ENCODE measurements at regions not wholly inside any gene's neighbourhood (a gene's known extent, or its start where the extent isn't known, plus 50 kb on each side); places are given as distances from the start of the nearest gene placed in this dataset.

DNA sequence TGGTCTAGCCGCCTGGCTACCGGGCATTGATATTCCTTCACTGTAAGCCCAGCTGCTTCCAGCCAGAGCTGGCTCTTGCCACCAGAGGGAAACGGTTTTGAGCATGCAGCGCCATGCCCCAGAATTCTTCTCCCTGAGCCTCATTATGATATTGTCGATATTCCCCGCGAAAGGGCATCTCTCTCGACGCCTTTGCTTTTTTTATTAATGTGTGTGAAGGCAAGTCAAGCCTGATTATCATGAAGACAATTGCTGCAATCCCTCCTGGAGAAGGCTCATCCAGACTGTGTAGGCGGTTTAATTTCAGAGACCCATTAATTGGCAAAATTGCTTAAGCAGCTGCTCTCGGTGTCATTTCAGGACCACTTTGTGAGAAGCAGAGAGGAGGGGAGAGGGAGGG, 321.2 kb upstream of the TLE3 start:
- FAIRE-seq = no peak

DNA sequence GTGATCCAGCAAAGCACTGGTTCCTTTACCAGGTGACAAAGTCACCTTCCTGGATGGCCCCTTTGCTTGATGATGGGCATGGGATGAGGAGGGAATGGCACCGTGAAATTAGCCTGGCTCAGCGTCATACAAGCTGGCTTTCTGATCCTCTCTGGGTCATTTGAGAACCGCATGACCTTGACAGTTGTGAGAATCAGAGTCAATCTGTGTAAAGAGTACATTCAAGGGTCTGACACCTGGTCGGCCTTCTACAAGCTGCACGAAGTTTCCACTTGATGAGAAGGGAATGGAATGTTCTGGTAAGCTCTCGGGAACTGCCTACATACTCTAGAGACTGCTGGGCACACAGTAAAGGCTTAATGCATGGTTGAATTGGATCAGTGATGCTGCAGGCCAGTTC, 319.8 kb upstream of the TLE3 start:
- FAIRE-seq = no peak

- no peak for FAIRE-seq
Measured at GRCh38 chr15:70416829-70417228, 319.1 kb upstream of the TLE3 start.

DNA sequence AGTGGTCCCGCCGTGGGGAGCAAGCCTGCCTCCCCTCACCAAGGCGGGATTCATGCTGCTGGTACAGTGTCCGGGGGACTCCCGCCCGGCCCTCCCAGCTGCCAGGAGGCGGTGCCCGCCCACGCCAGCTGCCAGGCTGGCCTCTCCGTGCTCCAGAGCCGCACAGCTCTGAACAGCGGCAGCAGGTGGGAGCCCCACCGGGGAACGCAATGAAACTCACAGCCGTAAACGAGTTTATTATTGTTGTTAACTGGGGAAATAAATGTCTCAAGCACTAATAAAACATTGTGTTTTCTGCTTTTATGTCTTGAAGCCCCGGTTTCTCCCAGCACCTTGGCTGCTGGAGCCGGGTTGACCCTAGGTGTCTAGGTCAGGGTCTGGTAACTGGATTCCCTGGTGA, 317.7 kb upstream of the TLE3 start:
- FAIRE-seq = no peak

DNA sequence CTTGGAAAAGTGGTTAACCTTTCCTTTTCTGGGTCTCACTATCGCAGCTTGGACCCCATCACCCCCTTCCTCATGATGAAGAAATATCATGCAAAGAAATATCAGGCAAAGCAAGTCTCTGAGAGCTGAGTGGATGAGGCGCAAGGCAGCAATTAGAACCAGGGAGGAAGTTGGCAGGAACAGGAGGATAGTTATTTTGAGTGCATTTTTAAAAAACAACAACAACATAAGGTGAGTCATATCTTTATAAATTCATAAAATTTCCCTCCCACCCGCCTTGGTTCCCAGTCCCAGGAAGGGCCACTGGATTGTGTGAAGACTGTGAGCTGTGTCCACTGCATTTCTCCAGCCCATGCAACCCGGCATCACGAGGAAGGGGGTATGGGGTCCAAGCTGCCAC, 316.9 kb upstream of the TLE3 start:
- FAIRE-seq = no peak

DNA sequence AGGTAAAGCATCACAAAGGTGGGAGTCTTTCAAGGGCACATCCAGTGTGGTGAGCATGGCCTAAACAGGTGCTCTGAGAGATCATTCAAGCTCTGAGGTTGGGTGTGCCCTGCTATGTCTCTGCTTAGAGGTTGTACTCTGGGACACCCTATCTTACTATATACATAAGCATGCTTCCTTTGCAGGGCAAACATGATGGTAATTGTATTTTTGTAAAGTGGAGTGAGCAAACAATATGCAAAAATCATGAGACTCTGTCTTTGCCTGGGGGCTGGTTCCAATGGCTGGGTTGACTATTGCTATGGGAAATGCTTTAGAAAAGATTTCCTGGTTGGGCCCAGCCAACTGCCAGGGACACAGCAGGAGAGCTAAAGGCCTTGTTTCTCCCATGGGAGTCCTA, 315.1 kb upstream of the TLE3 start:
- FAIRE-seq = no peak

DNA sequence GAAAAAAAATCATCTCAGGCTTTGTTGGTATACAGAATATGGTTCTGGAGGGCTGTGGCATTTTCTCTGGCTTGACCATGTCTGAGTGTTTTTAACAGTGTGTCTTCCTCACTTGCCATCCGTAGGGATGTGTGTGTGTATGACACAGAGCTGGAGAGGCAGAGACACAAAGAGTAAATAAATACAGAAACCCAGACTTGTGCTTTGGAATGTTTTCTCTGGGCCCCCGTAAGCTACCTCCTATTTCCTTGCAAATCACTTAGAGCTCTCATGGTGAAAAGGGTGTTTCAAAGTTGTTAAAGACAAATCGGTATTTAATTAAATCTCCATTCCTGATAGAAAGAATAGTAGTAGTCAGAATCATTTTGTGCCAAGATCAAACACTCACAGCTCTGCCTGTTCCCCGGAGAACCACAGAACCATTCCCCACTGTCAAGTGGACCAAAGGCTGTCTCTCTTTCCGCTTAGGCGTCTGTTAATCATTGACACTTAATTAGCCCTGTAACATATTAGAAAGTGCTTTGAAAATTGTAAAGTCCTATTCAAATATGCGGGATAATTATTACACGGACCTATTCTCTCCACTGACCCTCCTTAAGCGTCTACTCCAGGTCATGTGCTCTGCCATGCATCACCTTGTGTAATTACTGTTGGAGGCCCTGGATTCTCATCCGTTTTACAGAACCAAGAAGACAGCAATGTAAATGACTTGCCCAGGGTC, 313.6 kb upstream of the TLE3 start:
- FAIRE-seq = no peak

GRCh38 chr15:70410371-70410985, 312.8 kb upstream of the TLE3 start:
- no peak for FAIRE-seq

DNA sequence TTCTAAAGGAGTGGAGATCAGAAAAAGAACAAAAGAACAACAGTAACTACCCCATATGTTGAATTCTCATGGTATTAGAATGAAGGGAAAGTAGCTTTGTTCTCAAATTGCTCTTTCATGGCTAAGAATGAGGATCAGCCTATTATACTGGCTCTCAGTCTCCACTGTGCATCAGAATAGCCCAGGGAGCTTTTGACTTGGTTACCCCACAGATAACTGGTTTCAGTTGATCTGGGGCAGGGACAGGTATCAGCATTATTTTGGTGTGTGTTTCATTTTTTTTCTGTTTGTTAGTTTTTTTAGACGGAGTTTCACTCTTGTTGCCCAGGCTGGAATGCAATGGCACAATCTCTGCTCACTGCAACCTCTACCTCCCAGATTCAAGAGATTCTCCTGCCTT, 311.7 kb upstream of the TLE3 start:
- no peak for FAIRE-seq

DNA sequence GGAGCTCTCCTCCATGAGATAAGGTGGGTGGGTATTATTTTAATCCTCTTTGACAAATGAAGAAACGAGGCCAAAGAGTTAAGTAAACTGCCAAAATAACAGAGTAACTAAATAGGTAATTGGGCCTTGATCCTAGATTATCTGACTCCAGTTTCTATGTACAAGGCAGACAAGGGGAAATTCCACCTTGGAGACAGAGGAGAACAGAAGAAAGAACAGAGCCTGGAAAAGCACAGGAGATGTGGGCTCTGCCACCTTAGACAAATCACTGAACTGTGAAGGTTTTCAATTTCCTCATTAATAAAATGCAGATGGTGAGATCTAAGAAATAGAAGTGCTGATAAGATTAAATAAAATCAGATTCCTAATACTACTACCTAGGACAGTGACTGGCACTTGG, 310.2 kb upstream of the TLE3 start:
- no peak for FAIRE-seq

DNA sequence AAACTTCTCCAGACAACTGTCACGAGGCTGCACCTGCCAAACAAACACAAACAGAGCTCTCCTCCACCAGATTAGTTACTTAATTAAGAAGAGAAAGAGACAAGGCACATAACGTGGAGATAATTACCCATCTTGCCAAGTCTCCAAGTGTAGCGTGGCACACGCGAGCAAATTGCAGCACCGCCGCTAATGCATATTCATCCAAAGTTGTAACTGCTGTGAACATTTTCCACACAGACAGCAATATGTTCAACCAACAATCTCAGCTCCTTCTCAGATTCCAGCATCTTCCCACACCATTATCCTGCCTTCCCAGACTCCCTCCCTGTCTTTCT, 309.6 kb upstream of the TLE3 start:
- no peak for FAIRE-seq

GRCh38 chr15:70406617-70407335, 309.1 kb upstream of the TLE3 start:
- FAIRE-seq = no peak

DNA sequence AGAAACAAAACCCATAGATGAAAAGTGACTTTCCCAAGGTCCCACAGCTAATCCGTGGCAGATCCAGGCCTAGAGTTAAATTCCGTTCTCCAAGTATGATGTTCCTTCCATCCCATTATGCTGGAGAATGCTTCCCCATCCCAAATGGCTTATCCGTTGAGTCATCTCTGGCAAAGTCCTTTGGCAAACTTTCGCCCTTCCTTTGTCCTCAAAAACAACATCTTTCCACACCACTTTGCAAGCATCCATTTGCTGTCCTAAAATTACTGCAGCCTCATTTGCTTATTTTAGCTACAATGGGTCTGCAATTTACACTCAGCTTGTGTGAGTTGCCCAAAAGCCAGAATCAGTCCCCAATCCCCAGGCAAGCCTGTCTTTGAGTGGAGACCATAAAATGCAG, 304.0 kb upstream of the TLE3 start:
- FAIRE-seq = no peak

GRCh38 chr15:70400766-70401541, 303.2 kb upstream of the TLE3 start:
- FAIRE-seq = no peak

DNA sequence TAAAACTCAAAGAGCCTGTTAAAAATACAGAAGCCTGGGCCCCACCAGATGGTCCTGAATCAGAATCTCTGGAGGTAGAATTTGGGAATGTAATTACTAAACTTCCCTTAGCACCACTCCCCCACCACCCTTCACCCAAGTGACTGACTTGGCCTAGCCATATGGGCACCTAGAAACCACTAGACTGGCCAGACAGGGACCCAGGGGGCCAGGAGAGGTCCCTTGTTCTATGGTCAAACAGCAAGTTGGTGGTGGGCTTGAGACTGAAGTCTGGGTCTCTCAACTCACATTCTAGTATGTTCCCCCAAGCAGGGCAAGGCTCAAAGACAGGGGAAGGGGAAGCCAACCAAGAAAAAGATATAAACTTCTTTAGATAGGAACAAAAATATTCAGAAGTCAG, 301.5 kb upstream of the TLE3 start:
- no peak for FAIRE-seq

DNA sequence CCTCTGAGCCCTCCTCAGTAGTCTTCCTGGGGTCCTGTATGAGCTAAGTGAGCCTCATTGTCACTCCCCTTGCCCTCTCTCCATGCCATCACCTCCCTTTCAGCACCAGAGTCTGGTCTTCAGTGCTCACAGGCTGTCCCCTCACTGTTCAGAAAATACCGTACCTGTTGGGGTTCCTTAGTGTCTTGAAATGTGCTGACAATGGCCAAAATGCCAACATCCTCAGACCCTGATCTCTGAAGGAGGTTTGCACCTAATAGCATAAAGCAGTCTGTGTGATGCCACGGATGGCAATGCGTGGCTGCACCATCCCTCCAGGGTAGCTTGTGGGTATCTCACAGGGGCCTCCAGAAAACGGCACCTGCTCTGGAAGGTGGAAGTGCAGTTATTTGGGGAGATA, 301.0 kb upstream of the TLE3 start:
- no peak for FAIRE-seq

DNA sequence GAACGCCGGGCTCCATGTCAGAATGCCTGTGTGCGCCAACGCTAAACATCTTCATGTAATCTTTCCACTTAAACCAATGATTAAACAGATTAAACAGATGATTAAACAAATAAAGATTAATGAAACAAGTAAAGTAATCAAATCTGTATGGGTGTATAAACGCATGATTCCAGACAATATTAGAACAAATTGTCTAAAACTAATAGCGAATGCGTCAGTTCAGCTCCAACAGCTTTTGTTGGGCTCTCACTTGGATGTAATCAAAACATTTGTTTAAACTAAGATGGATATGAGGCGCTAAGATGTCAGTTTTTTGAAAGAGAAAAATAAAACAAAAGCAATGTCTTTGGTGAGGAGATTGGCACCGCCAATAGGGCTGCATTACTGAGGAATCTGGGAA, 299.1 kb upstream of the TLE3 start:
- no peak for FAIRE-seq

DNA sequence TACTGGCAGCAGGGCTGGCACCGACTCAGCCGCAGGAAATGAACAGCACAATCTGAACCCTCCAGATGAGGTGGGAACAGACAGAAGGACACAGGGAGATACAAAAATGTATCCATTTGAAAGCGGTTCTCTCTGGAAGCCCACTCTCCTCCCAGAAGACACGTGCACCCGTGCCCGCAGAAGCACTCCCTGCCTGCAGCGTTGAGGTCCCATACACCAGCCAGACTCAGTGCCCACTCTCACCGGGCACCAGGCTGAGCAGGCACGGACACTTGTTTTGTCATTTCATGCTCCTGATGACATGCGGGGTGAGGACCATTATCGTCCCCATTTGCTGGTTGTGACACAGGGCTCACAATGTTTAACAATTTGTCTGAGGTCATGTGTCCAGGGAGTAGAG, 297.4 kb upstream of the TLE3 start:
- FAIRE-seq = no peak

DNA sequence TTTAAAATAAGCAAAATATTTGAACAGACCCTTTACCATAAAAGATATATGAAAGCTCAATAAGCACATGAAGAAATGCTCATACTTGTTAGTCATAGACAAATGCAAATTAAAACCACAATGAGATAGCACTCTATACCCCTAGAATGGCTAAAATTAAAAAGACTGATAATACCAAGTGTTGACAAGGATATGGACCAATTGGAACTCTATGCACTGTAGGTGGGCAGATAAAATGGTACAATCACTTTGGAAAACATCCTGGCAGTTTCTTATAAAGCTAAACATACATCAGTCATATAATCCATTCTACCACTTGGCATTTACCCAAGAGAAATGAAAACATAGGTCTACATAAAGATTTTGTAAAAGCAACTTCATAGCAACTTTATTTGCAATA, 293.0 kb upstream of the TLE3 start:
- no peak for FAIRE-seq

GRCh38 chr15:70387993-70388392, 290.3 kb upstream of the TLE3 start:
- no peak for FAIRE-seq

DNA sequence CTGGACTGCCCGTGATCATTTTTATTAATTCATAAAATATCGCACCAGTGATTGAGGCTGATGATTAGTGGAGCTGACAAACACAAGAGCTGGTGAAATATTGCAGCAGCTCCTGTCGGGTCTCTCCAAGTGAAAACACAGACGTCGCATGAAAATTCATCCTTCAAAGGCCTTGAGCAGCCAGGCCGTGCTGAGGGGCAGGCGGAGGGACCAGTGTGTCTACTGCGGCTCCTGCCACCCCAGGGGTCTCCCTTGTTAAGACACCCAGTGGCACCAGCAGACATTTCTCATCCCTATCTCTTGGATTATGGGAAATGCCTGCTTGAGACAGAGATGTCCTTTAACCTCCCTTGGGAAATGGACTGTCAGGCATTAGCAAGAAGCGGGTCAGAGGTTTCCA, 289.4 kb upstream of the TLE3 start:
- FAIRE-seq = no peak

GRCh38 chr15:70385711-70386110, 288.0 kb upstream of the TLE3 start:
- no peak for FAIRE-seq

- FAIRE-seq = no peak
Measured at GRCh38 chr15:70385052-70385451, 287.3 kb upstream of the TLE3 start.

- FAIRE-seq = no peak
Measured at GRCh38 chr15:70383856-70384255, 286.1 kb upstream of the TLE3 start.
